GM10266 (cell line): ENCODE measurements at regions not wholly inside any gene's neighbourhood (a gene's known extent, or its start where the extent isn't known, plus 50 kb on each side); places are given as distances from the start of the nearest gene placed in this dataset.

ENCODE experiments used
- DNase-seq: peaks from one replicate; pipeline ENCODE4 v3.0.0; 2012; ENCODE audit errors: extremely low spot score
- TF ChIP-seq, protein P1 (sequence below): IDR thresholded peaks from 2 replicates; pipeline ENCODE4 v1.5.1; 2012; ENCODE audit warnings: mild to moderate bottlenecking, low read depth; ENCODE audit not compliant: control insufficient read depth, insufficient read depth; ENCODE audit errors: missing control alignments

DNA sequence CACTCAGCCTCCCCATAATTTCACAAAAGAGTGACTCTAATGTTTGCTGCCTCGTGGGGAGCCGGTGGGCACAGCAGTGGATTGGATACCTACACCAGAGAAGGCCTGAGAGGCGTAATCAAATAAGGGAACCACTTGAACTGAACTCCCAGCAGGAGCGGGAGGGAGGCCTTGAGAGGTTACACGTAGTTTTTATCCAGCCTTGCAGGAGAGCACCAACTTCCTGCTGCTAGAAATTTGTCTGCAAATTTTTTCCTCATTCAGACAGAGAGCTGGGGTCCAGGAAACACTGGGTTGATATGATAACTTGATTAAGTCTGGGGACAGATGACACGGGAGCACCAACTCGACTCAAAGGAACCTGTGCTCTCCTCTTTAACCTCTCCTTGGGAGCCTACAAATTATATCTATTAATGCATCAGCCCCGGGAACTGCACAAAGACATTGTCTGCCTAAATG lies 69.8 kb downstream of the HES1 start:
- no peak for DNase-seq
- TF ChIP-seq, protein P1, sequence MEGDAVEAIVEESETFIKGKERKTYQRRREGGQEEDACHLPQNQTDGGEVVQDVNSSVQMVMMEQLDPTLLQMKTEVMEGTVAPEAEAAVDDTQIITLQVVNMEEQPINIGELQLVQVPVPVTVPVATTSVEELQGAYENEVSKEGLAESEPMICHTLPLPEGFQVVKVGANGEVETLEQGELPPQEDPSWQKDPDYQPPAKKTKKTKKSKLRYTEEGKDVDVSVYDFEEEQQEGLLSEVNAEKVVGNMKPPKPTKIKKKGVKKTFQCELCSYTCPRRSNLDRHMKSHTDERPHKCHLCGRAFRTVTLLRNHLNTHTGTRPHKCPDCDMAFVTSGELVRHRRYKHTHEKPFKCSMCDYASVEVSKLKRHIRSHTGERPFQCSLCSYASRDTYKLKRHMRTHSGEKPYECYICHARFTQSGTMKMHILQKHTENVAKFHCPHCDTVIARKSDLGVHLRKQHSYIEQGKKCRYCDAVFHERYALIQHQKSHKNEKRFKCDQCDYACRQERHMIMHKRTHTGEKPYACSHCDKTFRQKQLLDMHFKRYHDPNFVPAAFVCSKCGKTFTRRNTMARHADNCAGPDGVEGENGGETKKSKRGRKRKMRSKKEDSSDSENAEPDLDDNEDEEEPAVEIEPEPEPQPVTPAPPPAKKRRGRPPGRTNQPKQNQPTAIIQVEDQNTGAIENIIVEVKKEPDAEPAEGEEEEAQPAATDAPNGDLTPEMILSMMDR: no peak

DNA sequence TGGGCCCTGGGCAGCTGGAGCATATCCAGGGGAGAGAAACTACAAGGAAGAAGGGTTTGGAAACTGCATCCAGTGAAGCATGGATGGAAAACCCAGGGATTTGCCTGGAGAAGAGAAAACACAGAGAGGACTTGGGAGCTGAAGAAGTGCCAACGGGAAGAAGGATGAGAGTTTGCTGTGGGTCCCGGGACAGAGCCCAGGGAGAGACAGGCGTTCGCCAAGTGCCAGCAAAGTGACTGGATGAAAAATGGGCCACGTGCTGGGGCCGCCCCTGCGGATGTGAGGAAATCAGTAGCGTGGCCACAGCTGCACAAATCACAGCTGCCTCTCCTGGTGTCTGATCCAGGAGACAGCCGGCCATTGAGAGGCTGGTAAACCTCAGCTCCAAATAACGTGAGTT lies 70.4 kb downstream of the HES1 start:
- DNase-seq: no peak
- TF ChIP-seq, protein P1: no peak

DNA sequence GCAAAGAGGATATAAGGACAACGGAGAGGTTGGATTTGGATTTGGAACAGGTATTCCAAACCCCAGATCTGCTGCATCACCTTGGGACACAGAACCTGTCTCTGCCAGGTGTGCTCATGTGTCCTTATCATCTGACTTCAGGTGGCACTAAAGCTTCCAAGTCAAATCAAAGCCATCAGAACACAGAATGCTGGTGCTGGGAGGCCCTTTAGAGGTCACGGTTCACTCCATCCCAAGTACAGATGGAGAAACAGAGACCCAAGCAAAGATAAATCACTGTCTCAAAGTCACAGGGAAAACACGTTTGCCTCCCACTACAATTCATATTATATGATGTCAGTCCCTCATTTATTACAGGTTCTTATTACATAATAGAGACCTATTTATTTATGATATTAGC lies 72.8 kb downstream of the HES1 start:
- DNase-seq: no peak
- TF ChIP-seq, protein P1: no peak

DNA sequence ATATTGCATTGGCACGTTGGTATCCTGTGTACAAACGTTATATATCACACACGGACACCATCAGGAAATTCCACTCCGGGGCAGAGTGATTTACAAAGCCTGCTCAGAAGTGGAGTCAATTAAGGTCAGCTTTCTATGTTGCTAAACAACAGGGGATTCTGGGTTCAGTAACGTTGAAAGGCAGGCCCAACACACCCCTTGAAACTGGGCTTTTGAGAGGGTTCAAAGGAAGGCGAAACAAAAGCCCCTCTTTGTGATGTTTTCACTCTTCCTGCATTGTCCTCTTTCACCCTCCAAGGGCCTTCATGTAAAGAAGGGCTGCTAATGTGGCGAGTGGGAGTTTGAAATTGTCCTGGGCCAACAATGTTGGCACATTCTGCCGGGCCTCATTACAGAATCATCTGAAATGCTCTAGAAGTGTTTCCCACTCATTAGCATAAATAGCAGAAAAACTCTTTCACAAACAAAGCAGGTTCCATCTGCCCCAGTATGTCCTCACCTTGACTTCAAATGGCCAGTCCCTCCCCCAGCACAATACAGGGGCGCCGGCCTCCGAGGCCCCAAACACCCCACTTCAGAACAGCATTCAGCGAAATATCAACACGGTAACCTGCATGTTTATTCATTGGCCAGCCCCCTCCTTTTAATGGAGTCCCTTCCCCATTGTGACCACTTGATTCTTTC lies 76.4 kb downstream of the HES1 start:
- no peak for DNase-seq
- TF ChIP-seq, protein P1: no peak

DNA sequence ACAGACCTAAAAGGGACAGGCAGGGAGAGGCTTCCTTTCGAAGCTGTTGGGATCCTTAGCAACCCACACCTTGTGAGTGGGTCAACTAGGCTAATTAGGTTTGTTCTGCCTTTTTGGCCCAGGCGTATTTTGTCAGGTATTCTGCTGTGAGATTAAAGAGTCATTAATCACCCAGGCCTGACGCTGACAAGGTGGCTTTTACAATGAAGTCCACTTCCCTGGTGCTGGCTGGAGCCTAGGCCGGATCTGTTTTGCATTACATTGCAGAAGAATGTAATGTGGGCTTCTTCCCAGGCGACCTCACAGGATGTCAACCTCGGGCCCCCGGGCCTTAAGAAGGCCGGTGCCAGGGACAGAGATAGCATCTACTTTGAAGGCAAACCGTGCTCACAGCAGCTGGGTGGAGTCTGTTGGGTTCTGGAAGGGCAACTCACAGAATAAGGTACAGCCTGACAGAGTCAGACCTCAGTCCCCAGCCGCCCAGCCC lies 76.9 kb downstream of the HES1 start:
- TF ChIP-seq, protein P1: no peak

DNA sequence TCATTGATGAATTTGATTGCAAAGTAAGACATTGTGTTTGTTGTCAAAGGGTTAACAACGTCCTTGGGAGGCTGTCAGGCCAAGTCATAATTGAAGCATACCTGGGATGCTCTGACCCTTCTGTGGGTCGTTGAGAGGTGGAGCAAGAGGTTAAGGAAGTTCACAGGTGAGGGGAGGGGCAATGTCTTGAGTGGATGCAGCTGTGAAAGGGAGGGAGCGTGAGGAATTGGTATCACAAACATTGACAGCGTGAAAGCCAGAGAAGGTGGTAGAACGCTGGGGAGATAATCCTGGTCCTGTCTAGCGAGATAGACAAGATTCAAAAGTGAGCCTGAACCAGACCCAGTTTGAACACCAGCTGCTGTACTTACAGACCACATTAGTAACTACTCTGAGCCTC lies 79.4 kb downstream of the HES1 start:
- DNase-seq: no peak
- TF ChIP-seq, protein P1: no peak

More for the DNA sequence above, 76.9 kb downstream of the HES1 start:
- DNase-seq: no peak

DNA sequence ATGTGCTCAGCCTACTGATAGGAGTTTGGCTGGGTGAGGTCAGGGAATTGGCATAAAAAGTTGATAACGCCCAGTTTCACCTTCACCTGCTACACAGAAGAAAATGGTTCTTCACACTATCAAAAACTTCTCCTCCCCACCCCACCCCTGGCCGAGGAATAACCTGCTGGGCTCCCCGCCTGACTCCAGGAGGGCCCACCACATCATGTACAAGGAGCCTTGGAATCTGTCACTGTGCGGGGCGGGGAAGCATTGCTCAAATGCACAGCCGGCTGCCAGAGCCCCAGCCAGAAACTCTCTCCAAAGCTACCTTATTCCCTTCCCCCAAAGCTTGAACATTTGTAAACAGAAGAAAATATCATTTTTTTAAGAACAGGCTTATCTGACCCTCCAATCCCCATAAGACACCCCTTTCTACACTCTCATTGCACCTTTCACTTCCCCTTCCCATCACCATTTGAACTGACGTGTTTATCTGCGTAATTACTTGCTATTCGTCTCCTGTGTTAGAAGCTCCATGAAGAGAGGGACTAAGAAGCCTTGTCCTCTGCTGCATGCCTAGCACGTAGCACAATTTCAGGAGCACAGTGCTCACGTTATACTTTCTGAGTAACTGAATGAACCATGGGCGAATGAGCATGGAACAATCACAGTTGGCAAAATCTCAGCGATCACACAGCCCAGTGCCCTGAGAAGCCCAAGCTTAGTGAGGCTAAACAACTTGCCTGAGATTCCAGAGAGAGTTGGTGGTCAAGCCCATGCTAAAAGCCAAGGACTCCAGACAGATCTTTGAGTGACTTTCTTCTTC lies 82.9 kb downstream of the HES1 start:
- no peak for DNase-seq
- TF ChIP-seq, protein P1: no peak
